OCI-LY1 (cell line): ENCODE measurements at regions not wholly inside any gene's neighbourhood (a gene's known extent, or its start where the extent isn't known, plus 50 kb on each side); places are given as distances from the start of the nearest gene placed in this dataset.

Experiments used
- EZH2 ChIP-seq: fragments of 200-600 bp; sonication (generic), shearing (Covaris generic); IDR thresholded peaks from 2 replicates; pipeline ENCODE4 v1.8.0; 2017; ENCODE audit warnings: borderline replicate concordance, mixed run types, mild to moderate bottlenecking, antibody characterized with exemption, low read length, moderate library complexity, mixed read lengths
- TF ChIP-seq, protein P1 (sequence below): fragments of 200-600 bp; sonication (generic), shearing (Covaris generic); IDR thresholded peaks from 2 replicates; pipeline ENCODE4 v1.5.1; 2017; ENCODE audit warnings: mild to moderate bottlenecking, antibody characterized with exemption, low read length, moderate library complexity, mixed read lengths

DNA sequence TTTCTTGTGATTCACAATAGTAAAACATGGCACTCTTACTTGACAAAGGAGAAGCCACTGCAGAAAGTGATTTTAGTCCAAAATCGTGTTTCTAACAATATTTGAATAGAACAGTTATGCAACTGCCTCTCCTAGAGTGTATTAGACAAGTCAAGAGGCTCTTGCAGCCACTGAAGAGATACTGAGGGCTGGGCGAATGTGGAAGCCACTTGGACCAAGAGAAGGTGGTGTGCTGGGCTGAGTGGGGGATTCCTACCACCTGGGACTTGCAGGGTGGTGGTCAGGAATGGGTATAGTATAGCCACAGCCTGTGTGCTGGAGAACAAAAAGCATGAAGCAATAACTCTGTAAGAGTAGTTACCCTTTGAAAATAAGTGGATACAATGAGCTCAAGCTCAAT lies 223.8 kb upstream of the DNAJC19 start:
- TF ChIP-seq, protein P1, sequence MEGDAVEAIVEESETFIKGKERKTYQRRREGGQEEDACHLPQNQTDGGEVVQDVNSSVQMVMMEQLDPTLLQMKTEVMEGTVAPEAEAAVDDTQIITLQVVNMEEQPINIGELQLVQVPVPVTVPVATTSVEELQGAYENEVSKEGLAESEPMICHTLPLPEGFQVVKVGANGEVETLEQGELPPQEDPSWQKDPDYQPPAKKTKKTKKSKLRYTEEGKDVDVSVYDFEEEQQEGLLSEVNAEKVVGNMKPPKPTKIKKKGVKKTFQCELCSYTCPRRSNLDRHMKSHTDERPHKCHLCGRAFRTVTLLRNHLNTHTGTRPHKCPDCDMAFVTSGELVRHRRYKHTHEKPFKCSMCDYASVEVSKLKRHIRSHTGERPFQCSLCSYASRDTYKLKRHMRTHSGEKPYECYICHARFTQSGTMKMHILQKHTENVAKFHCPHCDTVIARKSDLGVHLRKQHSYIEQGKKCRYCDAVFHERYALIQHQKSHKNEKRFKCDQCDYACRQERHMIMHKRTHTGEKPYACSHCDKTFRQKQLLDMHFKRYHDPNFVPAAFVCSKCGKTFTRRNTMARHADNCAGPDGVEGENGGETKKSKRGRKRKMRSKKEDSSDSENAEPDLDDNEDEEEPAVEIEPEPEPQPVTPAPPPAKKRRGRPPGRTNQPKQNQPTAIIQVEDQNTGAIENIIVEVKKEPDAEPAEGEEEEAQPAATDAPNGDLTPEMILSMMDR = no peak
- no peak for TF ChIP-seq EZH2
